G401.6 (cell line): ENCODE measurements at regions not wholly inside any gene's neighbourhood (a gene's known extent, or its start where the extent isn't known, plus 50 kb on each side); places are given as distances from the start of the nearest gene placed in this dataset.

Source experiments
- FAIRE-seq: peaks from 2 replicates; lab custom pipeline; 2012; peaks lifted over from hg19 to GRCh38; lab: Jason Lieb, UNC

DNA sequence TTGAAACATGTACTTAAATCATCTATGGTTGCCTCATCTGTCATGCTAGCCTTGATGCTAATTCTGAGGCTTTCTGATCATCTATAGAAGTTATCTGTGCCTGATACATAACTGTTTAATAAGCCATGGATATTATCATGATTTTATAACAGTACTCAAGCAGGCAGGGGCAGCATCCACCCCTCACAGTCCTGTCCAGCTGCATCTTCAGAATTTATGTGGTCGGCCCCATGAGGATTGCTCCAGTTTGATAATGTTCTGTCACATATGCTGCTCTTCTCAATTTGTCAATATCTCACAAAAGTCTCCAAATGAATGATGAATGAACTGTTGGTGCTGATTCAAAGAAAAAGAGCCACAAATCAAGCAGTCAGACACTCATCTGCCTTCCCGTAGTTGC, 335.1 kb upstream of the POM121L12 start:
- FAIRE-seq = no peak

DNA sequence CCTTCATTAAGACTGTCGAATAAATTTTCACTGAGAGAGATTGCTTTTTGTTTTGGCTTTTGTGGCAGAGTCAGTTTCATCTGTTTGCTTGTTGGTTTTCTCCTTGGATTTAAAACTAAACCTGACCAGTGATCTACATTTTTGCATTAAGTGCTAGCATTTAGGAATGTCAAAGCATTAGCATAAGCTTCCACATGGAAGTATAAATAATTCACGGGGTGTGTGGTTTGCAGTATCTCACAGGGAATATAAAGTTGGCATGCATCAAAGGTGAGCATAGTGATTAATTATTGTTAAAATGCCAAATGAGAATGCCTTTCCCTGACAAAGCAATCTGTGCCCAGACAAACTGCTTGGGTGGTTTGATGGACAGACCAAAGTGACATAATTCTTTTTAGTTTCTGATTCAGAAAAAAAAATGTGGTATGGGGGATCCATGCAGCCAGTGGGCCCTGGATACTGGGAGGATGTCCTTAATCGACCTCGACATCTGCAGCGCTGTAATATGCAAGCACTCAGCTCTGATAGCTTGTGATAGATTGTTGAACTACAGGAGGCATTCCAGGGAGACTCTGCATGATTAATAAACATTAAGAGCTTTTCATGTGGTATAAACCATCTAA, 339.3 kb upstream of the POM121L12 start:
- FAIRE-seq = no peak

DNA sequence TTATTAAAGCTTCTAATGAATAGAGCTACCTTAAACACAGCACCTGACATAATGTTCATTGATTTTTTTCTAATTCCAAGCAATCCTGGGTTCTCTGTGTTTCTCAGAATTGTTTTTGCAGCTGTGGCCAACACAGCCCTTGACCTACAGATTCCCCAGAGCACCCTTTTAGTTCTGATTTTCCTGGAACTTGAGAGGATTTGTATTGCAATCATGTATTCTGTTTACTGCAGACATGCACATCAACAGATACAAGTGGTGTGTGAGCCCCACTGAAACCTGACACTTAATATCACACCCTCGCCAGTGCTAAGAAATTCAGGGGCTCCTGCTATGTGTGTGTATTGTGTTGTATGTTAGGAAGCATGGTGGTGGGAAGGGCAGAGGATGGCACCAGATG, 344.2 kb upstream of the POM121L12 start:
- no peak for FAIRE-seq

DNA sequence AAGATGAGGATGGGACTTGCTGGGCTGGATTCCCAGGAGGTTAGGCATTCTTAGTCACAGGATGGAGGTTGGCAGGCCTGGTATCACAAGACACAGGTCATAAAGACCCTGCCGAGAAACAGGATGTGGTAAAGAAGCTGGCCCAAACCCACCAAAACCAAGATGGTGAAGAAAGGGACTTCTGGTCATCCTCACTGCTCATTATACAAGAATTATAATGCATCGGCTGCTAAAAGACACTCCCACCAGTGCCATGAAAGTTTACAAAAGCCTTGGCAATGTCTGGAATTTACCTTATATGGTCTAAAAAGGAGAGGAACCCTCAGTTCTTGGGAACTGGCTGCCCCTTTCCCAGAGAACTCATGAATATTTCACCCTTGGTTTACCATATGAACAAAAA, 345.5 kb upstream of the POM121L12 start:
- no peak for FAIRE-seq

DNA sequence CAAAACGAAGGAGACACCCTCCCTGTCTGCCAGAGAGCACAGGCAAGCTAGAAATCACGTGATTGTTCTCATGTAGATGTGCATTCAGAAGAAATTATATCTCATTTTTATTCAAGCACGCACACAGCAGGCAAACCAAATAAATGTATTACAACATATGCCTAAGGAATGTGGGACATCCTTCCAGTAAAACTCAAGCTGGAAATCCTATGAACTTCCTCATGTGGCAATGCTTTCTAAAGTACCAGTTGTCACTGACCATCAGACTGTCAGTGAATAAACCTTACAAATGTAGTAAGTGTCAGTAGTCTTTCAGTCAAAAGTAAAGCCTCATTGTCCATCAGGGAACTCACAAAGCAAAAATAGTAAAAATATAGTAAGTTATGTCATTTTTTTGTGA, 350.1 kb upstream of the POM121L12 start:
- FAIRE-seq = no peak

DNA sequence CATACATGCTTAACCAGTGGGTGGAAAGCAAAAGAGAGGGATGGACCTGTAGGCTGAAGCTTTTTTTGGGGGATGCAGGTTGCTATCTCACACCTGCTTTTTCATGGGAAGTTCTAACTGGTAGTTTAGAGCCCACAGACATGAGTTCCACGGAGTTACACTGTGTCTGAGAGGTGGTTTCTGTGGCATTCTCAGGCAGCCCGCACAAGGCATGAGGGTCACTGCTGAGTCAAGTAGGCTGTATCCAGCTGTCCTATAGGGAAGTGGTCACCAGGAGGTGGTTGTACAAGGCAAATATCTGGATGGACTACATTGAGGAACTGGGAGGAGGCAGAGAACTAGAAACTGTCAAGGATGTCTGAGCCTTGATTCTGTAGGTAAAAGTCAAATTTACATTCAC, 351.0 kb upstream of the POM121L12 start:
- FAIRE-seq = no peak

DNA sequence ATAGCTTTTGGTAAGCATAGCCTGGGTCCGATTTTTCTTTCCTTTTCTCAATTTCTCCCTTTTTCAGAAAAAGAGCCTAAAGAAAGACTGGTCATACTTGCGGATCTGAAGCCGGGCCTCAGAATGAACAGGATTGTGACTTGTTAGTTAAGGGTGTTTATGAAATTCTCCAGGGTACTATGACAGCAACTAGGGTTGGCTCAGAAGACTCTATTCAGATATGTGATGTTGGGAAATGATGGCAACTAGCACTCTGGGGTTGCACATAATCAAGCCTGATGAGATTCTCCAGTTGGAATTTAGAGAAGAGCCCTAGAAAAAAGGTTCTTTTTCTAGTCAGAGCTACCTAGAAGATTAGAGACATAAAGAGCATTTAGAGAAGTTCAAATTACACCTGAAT, 352.4 kb upstream of the POM121L12 start:
- no peak for FAIRE-seq

DNA sequence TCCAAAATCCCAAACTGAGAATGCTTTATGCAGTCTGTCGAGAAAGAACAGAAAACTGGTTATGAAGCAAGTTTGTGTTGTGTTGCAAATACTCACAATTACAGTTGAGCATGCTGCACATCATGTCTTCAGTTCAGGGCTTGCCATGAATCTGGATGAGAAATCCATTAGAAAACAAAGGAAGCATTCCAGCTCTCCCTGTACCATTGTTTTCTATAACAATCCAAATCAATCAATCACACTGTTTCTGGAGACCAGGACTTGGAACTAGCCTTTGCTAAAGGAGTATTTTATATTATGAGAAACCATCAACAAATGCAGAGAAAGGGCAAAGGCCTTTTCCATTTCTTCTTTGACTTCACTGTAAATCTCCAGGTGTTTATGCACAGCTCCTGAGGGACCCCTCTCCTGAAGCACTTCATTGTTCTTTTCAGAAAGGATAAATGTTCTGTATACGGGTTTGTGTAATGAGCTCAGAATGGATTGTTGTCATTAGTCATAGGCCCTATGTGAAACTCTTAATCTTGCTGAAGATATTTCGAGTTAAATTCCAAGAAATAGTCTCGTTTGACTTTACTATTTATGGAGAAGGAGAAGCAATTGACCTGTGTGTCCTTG, 364.7 kb upstream of the POM121L12 start:
- no peak for FAIRE-seq

DNA sequence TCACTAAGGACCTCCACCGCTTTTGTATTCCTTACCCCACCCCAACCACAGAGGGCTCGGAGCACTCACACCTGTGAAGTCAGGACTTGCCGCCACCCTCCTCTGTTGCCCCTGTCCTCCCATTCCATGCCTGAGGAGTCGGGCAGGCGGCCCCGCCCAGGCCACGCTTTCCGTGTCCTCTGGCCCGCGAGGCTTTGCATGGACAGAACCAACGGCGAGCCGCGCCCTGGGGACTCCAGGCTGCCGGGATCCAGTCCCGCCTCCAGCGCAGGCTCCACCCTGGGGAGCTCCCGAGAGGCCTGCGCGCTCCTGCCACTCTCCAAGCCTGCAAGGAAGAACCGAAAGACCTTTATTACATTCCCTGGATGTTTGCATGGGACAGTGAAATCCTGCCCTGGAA, 366.4 kb upstream of the POM121L12 start:
- FAIRE-seq = no peak

DNA sequence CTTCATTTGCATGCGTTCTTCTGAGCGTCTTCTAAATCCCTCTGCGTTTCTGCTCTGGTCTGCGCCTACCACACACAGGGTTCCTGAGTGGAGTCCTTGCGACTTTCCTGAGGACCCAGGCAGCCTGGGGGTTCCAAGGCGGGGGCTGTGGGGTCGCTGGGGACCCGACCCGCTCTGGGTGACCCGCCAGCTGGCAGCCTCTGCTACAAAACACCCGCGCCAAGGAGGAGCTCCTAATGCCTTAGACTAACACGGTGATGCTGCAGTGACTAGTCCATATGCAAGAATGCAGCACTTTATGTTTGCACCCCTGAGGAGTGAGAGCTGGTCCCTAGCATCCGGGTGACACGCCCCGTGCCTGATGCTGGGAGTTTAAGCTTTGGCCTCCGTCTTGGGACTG, 367.0 kb upstream of the POM121L12 start:
- no peak for FAIRE-seq

DNA sequence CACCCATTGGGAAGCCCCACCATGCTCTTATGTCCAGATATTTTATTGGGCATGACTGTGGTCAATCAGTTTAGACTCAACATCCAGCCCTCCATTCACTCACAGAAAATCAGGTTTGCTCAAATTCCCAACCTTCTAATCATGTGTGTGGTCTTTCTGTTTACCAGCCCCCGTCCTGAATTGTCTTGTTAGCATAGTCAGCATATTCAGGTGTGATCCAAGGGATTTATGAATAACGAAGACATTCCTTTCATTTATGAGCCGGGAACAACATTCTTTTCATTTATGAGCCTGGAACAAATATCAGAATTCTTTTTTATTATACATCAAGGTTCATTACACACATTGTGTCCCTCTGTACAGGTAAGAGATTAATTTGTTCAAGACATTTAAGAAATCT, 376.3 kb upstream of the POM121L12 start:
- FAIRE-seq = no peak

DNA sequence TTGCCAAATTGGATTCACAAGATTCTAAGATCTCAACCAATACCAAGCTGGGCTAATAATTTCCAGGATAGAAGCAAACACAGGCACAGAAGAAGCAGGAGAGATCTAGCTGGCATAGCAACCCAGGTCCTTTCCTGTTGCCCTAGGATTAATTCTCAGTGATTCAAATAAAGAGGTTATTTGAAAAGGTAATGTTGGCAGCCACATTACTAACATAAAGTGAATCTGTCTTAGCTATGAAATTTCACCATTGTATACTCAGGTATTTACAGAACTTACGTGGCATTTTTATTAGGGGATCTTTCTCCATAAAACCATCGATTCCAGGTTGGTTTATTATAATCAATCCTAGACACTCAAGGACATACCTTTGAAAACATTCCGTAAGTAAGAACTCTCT, 379.3 kb upstream of the POM121L12 start:
- no peak for FAIRE-seq

DNA sequence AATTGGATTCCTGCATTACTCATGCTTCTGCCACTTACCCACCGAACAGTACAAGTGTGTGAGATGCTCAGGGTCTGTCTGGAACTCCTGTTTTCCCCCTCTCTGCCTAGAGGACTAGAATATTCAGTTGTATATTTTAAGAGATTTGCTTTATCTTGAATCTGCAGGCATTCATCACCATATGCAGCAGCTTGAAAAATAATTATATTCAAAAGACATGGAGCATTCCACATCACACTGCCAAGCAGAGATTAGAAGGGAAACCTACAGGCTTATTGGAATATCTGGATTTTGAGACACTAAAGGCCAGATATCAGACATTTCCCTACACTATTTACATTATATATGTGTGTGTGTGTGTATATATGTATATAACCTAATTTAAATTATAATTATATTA, 382.8 kb upstream of the POM121L12 start:
- FAIRE-seq = no peak

DNA sequence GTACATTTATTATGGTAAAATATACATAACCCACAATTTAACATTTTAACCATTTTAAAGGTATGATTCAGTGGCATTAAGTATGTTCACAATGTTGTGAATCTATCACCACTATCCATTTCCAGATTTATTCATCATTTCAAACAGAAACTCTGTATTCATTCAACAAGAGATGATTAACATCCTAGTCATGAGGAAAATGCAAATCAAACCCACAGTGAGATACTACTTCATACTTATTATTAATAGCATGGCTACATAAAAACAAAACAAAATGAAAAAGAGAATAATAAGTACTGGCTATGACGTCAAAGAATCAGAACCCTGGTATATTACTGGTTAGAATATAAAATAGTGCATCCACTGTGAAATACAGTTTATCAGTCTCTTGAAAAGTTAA, 386.6 kb upstream of the POM121L12 start:
- no peak for FAIRE-seq

DNA sequence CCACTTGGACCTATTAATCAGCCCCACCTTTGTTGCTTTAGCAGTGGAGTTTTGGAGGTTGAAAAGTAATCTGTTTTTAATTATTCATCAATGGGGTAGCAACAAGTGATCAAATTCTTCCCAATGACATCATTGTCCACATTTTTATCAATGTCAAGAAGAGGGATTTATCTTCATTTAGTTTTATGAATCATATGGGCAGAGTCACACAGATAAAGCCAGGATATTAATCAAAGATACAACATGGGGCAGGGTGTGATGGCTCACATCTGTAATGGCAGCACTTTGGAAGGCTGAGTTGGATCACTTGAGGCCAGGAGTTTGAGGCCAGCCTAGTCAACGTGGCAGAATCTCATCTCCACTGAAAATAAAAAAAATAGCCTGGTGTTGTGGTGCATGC, 388.4 kb upstream of the POM121L12 start:
- no peak for FAIRE-seq

DNA sequence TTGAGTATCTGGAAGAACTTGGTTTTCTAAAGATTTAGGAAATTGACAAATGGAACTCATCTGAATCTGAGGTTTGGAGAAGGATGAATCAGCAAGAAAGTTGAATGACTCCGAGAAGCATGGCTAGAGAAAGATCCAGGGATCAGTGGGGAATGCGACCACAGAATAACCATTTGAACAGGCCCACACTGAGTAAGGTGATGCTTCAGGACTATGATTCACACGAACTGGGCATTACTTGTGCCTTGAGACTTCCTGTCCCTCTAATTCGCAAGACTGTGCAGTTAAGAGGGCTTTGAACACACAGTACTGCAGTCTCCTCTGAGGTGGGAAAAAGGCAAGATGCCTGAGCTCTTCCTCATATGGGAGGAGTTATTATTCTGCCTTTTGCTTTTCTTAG, 395.5 kb upstream of the POM121L12 start:
- FAIRE-seq = no peak

DNA sequence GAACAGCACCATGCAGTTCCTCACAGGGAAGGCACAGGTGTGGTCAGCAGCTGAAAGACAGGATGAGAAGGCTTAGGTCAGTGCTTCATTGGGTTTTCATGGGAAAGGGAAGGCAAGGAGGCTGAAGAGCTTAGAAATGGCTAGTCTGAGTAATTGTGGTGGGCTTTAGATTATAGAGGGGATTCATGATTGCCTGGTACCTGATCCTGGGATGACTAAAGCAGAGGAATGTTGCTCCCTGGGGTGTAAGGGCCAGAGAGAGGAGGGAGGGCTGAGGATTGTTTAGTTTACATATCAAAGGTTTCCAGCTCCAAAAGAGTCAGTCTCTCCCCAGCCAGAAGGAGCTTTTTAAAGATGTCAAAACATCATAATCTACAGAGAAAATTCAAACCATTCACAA, 396.3 kb upstream of the POM121L12 start:
- FAIRE-seq = no peak

DNA sequence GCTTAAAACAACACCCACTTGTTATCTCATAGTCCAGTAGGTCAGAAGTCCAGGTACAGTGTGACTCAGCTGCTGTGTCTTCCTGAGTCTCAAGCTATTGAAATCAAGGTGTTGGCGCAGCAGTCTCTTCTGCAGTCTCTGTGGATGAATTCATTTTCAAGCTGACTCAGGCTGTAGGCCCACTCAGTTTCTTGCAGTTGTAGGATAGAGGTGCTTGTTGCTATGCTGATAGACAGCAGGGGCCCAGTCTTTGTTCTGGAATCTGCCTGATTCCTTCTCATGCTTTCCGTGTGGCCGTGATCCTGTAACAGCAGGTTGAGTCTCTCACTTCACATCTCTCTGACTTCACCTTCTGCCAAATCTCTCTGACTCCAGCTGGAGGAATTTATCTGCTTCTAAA, 400.4 kb upstream of the POM121L12 start:
- no peak for FAIRE-seq

DNA sequence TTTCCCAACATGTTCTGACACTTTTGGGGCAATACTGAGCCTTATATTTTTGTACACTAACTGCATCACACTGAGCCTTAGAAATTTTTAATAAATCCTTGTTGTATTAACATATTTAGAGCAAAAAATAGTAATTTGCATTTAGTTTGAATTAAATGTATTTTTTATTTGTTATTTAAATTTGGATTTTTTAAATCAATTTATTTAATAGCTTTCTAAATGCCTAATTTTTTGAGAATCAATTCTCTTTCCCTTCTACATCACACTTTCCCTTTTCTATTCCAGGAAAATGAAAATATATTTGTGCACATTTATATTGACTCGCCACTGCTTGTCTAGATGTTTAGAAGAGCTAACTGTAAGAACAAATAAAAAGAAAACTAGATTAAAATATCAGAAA, 414.6 kb upstream of the POM121L12 start:
- no peak for FAIRE-seq

DNA sequence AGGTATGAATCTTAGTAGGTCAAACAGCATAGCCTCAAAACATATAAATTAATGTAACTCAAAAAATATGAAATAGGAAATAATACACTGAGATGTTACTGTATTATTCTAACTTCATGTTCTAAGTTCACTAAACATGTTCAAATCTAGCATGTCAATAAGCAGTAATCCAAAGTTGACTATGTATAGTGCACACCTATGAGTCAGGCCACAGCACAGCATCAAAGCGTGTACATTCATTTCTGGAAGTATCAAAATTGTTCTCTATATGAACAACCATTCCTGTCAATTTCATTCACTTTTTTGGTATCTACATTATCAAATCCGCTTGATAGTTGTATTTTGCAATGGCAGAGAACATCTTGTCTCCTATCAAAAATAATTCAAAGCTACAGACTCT, 418.9 kb upstream of the POM121L12 start:
- FAIRE-seq = no peak

DNA sequence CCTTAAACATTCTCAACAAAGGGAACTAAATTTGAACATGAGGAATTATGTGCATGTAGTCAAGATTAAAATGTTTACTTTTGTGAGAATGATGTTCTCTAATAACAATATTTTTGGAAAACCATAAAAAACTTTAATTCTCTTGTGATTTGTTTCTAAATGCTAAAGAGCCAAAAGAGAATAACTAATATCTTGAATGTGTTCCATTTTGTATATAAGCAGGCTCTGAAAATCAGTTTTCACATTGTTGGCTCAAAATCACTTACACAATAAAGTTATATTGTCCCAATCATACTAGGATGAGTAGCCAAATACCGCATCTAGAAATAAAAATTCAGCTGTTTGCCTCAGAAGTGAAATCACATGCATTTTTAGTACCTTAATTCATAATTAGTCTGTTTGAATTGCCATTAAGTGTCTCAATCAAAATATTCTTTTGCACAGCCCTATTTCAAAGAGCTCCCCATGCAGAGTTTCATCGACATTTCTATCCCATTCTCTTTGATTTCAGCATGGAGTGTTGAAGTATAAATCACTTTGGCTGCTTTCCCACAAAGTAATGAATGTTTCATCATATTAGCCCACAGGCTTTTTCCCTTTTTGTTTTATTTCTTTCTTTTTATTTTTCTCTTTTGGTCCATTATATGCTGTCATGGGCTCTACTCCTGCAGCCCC, 420.3 kb upstream of the POM121L12 start:
- no peak for FAIRE-seq

DNA sequence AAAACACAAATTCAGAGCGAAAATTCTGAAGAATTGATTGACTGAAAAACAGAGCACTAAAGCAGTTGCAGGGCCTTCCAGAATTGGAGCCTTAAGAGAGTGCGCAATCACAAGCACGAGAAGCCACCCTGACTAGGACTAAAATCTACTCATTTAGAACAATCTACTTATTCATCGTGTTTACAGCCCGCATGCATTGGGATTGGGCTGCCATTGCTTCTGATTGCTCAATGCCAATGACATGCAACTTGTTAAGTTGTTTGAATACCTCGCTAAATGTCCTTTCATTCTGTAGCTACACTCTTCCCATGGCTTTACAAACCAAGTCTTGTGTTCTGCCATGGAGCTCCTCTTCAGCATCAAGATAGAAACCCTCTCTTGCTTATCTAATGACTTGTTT, 425.9 kb upstream of the POM121L12 start:
- FAIRE-seq = no peak

DNA sequence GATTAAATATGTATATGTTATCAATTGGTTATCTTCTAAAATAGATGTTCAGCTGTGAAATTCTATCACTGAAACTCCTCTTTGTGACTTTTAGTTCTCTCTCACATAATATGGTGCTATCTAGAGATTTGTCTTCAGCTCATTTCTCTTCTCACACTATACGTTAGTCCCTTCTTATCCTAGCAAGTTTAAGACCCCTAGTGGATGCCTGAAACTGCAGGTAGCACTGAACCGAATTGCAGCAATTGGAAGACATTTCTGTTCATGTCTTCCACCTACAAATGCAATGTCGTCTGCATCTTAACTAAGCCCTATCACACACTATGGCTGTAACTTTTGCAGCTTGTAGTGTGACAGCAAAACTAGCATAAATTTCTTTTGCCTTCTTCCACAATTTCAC, 442.7 kb upstream of the POM121L12 start:
- FAIRE-seq = no peak

DNA sequence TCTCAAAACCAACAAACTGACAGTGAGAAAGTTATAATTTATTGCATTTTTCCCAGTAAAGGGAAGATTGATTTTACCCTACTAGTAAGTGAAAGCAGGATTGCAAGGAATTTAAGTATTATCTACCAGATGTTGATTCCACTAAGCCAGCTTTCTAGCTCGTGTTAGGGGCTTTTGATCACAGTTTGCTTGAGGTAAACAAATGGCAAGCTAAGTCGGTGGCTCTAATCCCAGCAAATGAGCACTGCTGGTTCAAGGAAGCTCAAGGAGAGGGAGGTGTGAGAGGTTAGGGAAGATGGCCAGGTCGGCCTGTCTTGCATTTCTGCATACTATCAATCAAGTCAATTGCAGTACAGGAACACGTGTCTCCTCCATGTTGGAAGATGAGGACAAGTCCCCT, 448.7 kb upstream of the POM121L12 start:
- FAIRE-seq = no peak
